H1 (cell line): ENCODE measurements at regions not wholly inside any gene's neighbourhood (a gene's known extent, or its start where the extent isn't known, plus 50 kb on each side); places are given as distances from the start of the nearest gene placed in this dataset.

ENCODE experiments used
- CTCF ChIA-PET: fragments of 300-600 bp; sonication (Branson Sonifier 250); formaldehyde crosslinking; loops from one replicate; lab custom pipeline; 2021; ENCODE audit not compliant: partially characterized antibody; lab: Charles Lee
- POLR2A ChIA-PET: fragments of 300-600 bp; sonication (Branson Sonifier 250); formaldehyde crosslinking; loops from one replicate; lab custom pipeline; 2021; ENCODE audit warnings: inconsistent platforms; ENCODE audit not compliant: partially characterized antibody; lab: Charles Lee
- DNase-seq, 2 experiments: peaks; one replicate each; pipeline versions ENCODE4 v3.0.0 to v3.0.0-alpha.2; 2010 to 2022; ENCODE audit warnings: low spot score in 2 of 2, low read depth in 1 of 2, mixed read lengths in 1 of 2
- FAIRE-seq: peaks from 2 replicates; lab custom pipeline; 2011; peaks lifted over from hg19 to GRCh38; lab: Jason Lieb, UNC
- H2AFZ ChIP-seq: 2 replicates; pipeline ENCODE4 v1.8.1; 2012; ENCODE audit warnings: low read length, inconsistent platforms
- H2AK5ac ChIP-seq: 2 replicates; pipeline ENCODE4 v1.6.1; 2013; ENCODE audit warnings: low read depth, low read length
- H2BK120ac ChIP-seq: replicated peaks from 2 replicates; pipeline ENCODE3; 2013; ENCODE audit warnings: low read depth, low read length, inconsistent platforms
- H2BK12ac ChIP-seq: 2 replicates; pipeline ENCODE4 v1.6.1; 2013; ENCODE audit warnings: low read depth, low read length
- H2BK15ac ChIP-seq: 2 replicates; pipeline ENCODE4 v1.6.1; 2013; ENCODE audit warnings: low read length
- H2BK20ac ChIP-seq: 2 replicates; pipeline ENCODE4 v1.6.1; 2013; ENCODE audit warnings: low read length
- H2BK5ac ChIP-seq: 2 replicates; pipeline ENCODE4 v1.6.1; 2013; ENCODE audit warnings: low read depth, low read length
- H3K14ac ChIP-seq: 2 replicates; pipeline ENCODE4 v1.6.1; 2013; ENCODE audit warnings: inconsistent platforms; ENCODE audit not compliant: insufficient read length
- H3K18ac ChIP-seq: 2 replicates; pipeline ENCODE4 v1.6.1; 2013; ENCODE audit warnings: low read length; ENCODE audit errors: extremely low read depth
- H3K23ac ChIP-seq: 2 replicates; pipeline ENCODE4 v1.6.1; 2013; ENCODE audit warnings: inconsistent platforms; ENCODE audit not compliant: insufficient read length
- H3K23me2 ChIP-seq: 2 replicates; pipeline ENCODE4 v1.6.1; 2013; ENCODE audit warnings: low read depth, low read length
- H3K27ac ChIP-seq: 2 replicates; pipeline ENCODE4 v1.6.1; 2011; ENCODE audit warnings: low read depth, low read length, inconsistent platforms
- H3K27me3 ChIP-seq, 4 experiments: replicated peaks in 1 of 4; 1 replicate in 1 of 4; 2 replicates in 3 of 4; pipeline versions ENCODE4 v1.6.1 to v1.8.1; 2011 to 2013; ENCODE audit warnings: low read length in 3 of 4, mild to moderate bottlenecking in 3 of 4, inconsistent platforms in 2 of 4, mixed read lengths in 2 of 4, moderate library complexity in 1 of 4; ENCODE audit not compliant: control insufficient read depth in 3 of 4, insufficient read depth in 3 of 4; ENCODE audit errors: extremely low read depth in 1 of 4
- H3K36me3 ChIP-seq, 4 experiments: 2 replicates each; pipeline versions ENCODE4 v1.6.1 to v1.8.1; 2011 to 2013; ENCODE audit warnings: mild to moderate bottlenecking in 4 of 4, low read length in 3 of 4, moderate library complexity in 2 of 4, control low read depth in 1 of 4, inconsistent platforms in 1 of 4; ENCODE audit not compliant: insufficient read depth in 4 of 4, control insufficient read depth in 2 of 4
- H3K4ac ChIP-seq: replicated peaks from 2 replicates; pipeline ENCODE3; 2013; ENCODE audit warnings: low read length, low read depth, mixed read lengths, inconsistent platforms; ENCODE audit not compliant: insufficient read length
- H3K4me1 ChIP-seq, 4 experiments: replicated peaks in 1 of 4; 1 replicate in 1 of 4; 2 replicates in 3 of 4; pipeline versions ENCODE4 v1.6.1 to v1.8.1; 2011 to 2013; ENCODE audit warnings: low read length in 3 of 4, inconsistent platforms in 2 of 4, mixed read lengths in 1 of 4; ENCODE audit not compliant: insufficient read depth in 4 of 4, control insufficient read depth in 3 of 4
- H3K4me2 ChIP-seq, 2 experiments: 2 replicates each; pipeline versions ENCODE4 v1.6.1 to v1.8.1; 2011 to 2013; ENCODE audit warnings: low read depth in 2 of 2, low read length in 2 of 2, control low read depth in 1 of 2, inconsistent platforms in 1 of 2, mild to moderate bottlenecking in 1 of 2; ENCODE audit not compliant: insufficient read depth in 1 of 2
- H3K4me3 ChIP-seq, 4 experiments: fragments of 200-600, 300-600 bp in 1 of 4; sonication (generic), shearing (Covaris generic), sonication (Bioruptor Twin) in 1 of 4; 2 replicates each; pipeline versions ENCODE4 v1.5.1 to v1.8.1; 2011 to 2016; ENCODE audit warnings: low read length in 4 of 4, low read depth in 3 of 4, control low read depth in 2 of 4, inconsistent platforms in 2 of 4, mild to moderate bottlenecking in 2 of 4, mixed read lengths in 1 of 4, moderate library complexity in 1 of 4; ENCODE audit not compliant: insufficient read depth in 2 of 4; ENCODE audit errors: extremely low read depth in 1 of 4
- H3K56ac ChIP-seq: replicated peaks from 2 replicates; pipeline ENCODE3; 2013; ENCODE audit warnings: low read depth, mild to moderate bottlenecking, mixed read lengths, low read length, inconsistent platforms; ENCODE audit not compliant: insufficient read length
- H3K79me1 ChIP-seq: 2 replicates; pipeline ENCODE4 v1.6.1; 2013; ENCODE audit warnings: low read depth, low read length, control low read depth
- H3K79me2 ChIP-seq, 2 experiments: 2 replicates each; pipeline versions ENCODE4 v1.6.1 to v1.8.1; 2012 to 2013; ENCODE audit warnings: low read length in 2 of 2, mild to moderate bottlenecking in 2 of 2, inconsistent platforms in 1 of 2; ENCODE audit not compliant: insufficient read depth in 2 of 2, control insufficient read depth in 1 of 2
- H3K9ac ChIP-seq, 4 experiments: replicated peaks in 1 of 4; 1 replicate in 1 of 4; 2 replicates in 3 of 4; pipeline versions ENCODE4 v1.6.1 to v1.8.1; 2011 to 2013; ENCODE audit warnings: low read depth in 3 of 4, low read length in 3 of 4, control low read depth in 2 of 4, mild to moderate bottlenecking in 2 of 4, moderate library complexity in 2 of 4, inconsistent platforms in 1 of 4; ENCODE audit errors: extremely low read depth in 1 of 4
- H3K9me3 ChIP-seq, 2 experiments: 2 replicates each; pipeline versions ENCODE4 v1.6.1 to v1.8.1; 2012 to 2013; ENCODE audit warnings: mild to moderate bottlenecking in 2 of 2, moderate library complexity in 2 of 2, control low read depth in 1 of 2, inconsistent platforms in 1 of 2, low read depth in 1 of 2, low read length in 1 of 2, mixed read lengths in 1 of 2; ENCODE audit not compliant: insufficient read depth in 2 of 2
- H4K20me1 ChIP-seq, 2 experiments: replicated peaks in 1 of 2; 2 replicates each; pipeline versions ENCODE3 to v1.8.1; 2011 to 2013; ENCODE audit warnings: inconsistent platforms in 2 of 2, low read length in 2 of 2, mild to moderate bottlenecking in 1 of 2; ENCODE audit not compliant: insufficient read depth in 2 of 2, control insufficient read depth in 1 of 2
- H4K5ac ChIP-seq: 2 replicates; pipeline ENCODE4 v1.6.1; 2013; ENCODE audit warnings: low read length, low read depth, mixed read lengths, inconsistent platforms; ENCODE audit not compliant: insufficient read length
- H4K8ac ChIP-seq: 2 replicates; pipeline ENCODE4 v1.8.0; 2013; ENCODE audit warnings: mild to moderate bottlenecking, moderate library complexity, low read length, inconsistent platforms; ENCODE audit not compliant: insufficient read depth; ENCODE audit errors: extremely low read depth
- H4K91ac ChIP-seq: replicated peaks from 2 replicates; pipeline ENCODE3; 2013; ENCODE audit warnings: low read length, mixed read lengths, inconsistent platforms; ENCODE audit not compliant: insufficient read length
- EP300 ChIP-seq, 2 experiments: IDR thresholded peaks; 1 replicate in 1 of 2; 2 replicates in 1 of 2; pipeline ENCODE4 v1.6.1; 2011 to 2012; ENCODE audit warnings: low read depth in 2 of 2, low read length in 2 of 2, mild to moderate bottlenecking in 2 of 2, borderline replicate concordance in 1 of 2, inconsistent platforms in 1 of 2, moderate library complexity in 1 of 2
- FOSL1 ChIP-seq: IDR thresholded peaks from 2 replicates; pipeline ENCODE4 v1.6.1; 2011; ENCODE audit warnings: mild to moderate bottlenecking, low read depth, low read length, moderate library complexity; ENCODE audit not compliant: insufficient read depth
- KDM1A ChIP-seq: fragments of 200-600, 300-600 bp; sonication (generic); IDR thresholded peaks from 2 replicates; pipeline ENCODE4 v1.7.1; 2016; ENCODE audit warnings: mild to moderate bottlenecking, low read length, borderline replicate concordance
- MAFK ChIP-seq: IDR thresholded peaks from 2 replicates; pipeline ENCODE4 v1.6.1; 2012; ENCODE audit warnings: low read depth, mild to moderate bottlenecking, improper control_type of control experiment, low read length
- NRF1 ChIP-seq: IDR thresholded peaks from 2 replicates; pipeline ENCODE4 v1.6.1; 2011; ENCODE audit warnings: mild to moderate bottlenecking, low read depth, low read length, improper control_type of control experiment
- POLR2AphosphoS5 ChIP-seq: IDR thresholded peaks from 2 replicates; pipeline ENCODE4 v1.6.1; 2011; ENCODE audit warnings: low read depth, low read length
- RXRA ChIP-seq: IDR thresholded peaks from 2 replicates; pipeline ENCODE4 v1.6.1; 2011; ENCODE audit warnings: low read depth, mild to moderate bottlenecking, low read length, moderate library complexity; ENCODE audit not compliant: insufficient read depth
- SIX5 ChIP-seq: IDR thresholded peaks from 2 replicates; pipeline ENCODE4 v1.6.1; 2011; ENCODE audit warnings: mild to moderate bottlenecking, low read depth, low read length
- TBP ChIP-seq: IDR thresholded peaks from 2 replicates; pipeline ENCODE4 v1.6.1; 2011; ENCODE audit warnings: low read depth, low read length, improper control_type of control experiment
- WGBS, 2 experiments: shearing (Covaris generic) in 1 of 2; methylation state at CpG; one replicate each; pipeline versions ENCODE4 v1.1.6 to v1.1.7; 2013 to 2015; ENCODE audit warnings: low lambda C conversion rate in 2 of 2, mixed read lengths in 2 of 2, inconsistent platforms in 1 of 2, low coverage in 1 of 2, missing lambda C conversion rate in 1 of 2; ENCODE audit not compliant: insufficient replicate concordance in 2 of 2, insufficient coverage in 1 of 2, insufficient read length in 1 of 2; ENCODE audit errors: extremely low coverage in 1 of 2, missing lambda C conversion rate in 1 of 2; 5-methylcytosine and 5-hydroxymethylcytosine counted together

GRCh38 chr5:153896117-153896516, 142.6 kb downstream of the FAM114A2 start:
- H3K18ac ChIP-seq, result no peak overlapping the region
- no peak for FAIRE-seq
- no peaks in the 10 kb centered on the region for H3K79me1 ChIP-seq
- WGBS, 2 experiments, result 89% methylated on average over 2 of the region's 2 CpGs; no CpG with 5 or more reads in 1 of the 2 experiments
- H4K5ac ChIP-seq, result no peak overlapping the region
- no peaks in the 10 kb centered on the region for H3K27me3 ChIP-seq
- CTCF ChIA-PET, result interaction anchor here (1.7 kb wide), 1 partner anchor 68 kb away, joined by 8 read pairs; no protein-coding TSS in a partner anchor
- H3K23me2 ChIP-seq, result no peaks in the 10 kb centered on the region
- no peak overlapping the region for H3K4me2 ChIP-seq
- no peak overlapping the region for H3K14ac ChIP-seq
- no peak overlapping the region for H2BK12ac ChIP-seq
- H3K56ac ChIP-seq, result no peak overlapping the region
- H3K9ac ChIP-seq, result no peak overlapping the region
- H3K36me3 ChIP-seq, result no peaks in the 10 kb centered on the region
- H3K4me3 ChIP-seq, result no peak overlapping the region
- H2AK5ac ChIP-seq, result no peak overlapping the region
- H2BK15ac ChIP-seq, result no peak overlapping the region
- no peak overlapping the region for H3K27ac ChIP-seq
- H2AFZ ChIP-seq, result no peak overlapping the region
- POLR2A ChIA-PET, result no interaction called here
- no peak for TF ChIP-seq KDM1A
- TF ChIP-seq FOSL1, result no peak
- no peak for TF ChIP-seq TBP
- TF ChIP-seq POLR2AphosphoS5, result no peak
- no peak for TF ChIP-seq EP300 (IDR thresholded peaks at IDR 0.05; ENCODE audit: borderline replicate concordance in 1 of 2, low read depth in 2 of 2, low read length in 2 of 2)
- no peak for TF ChIP-seq NRF1
- TF ChIP-seq RXRA, result no peak
- TF ChIP-seq MAFK, result no peak
- no peak for TF ChIP-seq SIX5
- TF ChIP-seq, all 59 proteins: peak for 0
- Histone ChIP-seq H3K23ac (no peak overlapping the region), H2BK20ac (no peak overlapping the region), H2BK5ac (no peak overlapping the region), H4K8ac (no peak overlapping the region), H4K91ac (no peak overlapping the region), H3K79me2 (no peaks in the 10 kb centered on the region), H3K4ac (no peak overlapping the region), H2BK120ac (no peak overlapping the region), H3K9me3 (no peaks in the 10 kb centered on the region), H3K4me1 (peaks cover 0 to 3% (median 0%) of the 10 kb centered on the region in 4 experiments; a peak in 1 of 7 replicates), H4K20me1 (no peaks in the 10 kb centered on the region)
- no peak for DNase-seq
